Keratinocyte (primary cell): ENCODE measurements at regions not wholly inside any gene's neighbourhood (a gene's known extent, or its start where the extent isn't known, plus 50 kb on each side); places are given as distances from the start of the nearest gene placed in this dataset.

Experiments used
- CTCF ChIP-seq, 3 experiments: IDR thresholded peaks in 1 of 3; conservative IDR thresholded peaks in 1 of 3; optimal IDR thresholded peaks in 1 of 3; 2 replicates in 2 of 3; 3 replicates in 1 of 3; pipeline versions ENCODE3 to v1.5.1; 2011; ENCODE audit warnings: low read length in 3 of 3, mild to moderate bottlenecking in 3 of 3, moderate library complexity in 2 of 3, control low read depth in 1 of 3, inconsistent platforms in 1 of 3; ENCODE audit not compliant: insufficient read depth in 2 of 3; ENCODE audit errors: extremely low read depth in 1 of 3
- EZH2 ChIP-seq: IDR thresholded peaks from one replicate; pipeline ENCODE4 v1.6.1; 2012; ENCODE audit warnings: inconsistent platforms, mild to moderate bottlenecking, low read length, moderate library complexity

GRCh38 chr15:93200837-93201226 lies 111.8 kb upstream of the RGMA start:
- TF ChIP-seq CTCF (optimal IDR thresholded peaks at IDR 0.05 in 1 of 3, IDR thresholded peaks at IDR 0.05 in 1 of 3, conservative IDR thresholded peaks at IDR 0.05 in 1 of 3; ENCODE audit: extremely low read depth in 1 of 3, insufficient read depth in 2 of 3, low read length in 3 of 3): no peak
- TF ChIP-seq EZH2: no peak
